ENCODE measurements at regions not wholly inside any gene's neighbourhood (a gene's known extent, or its start where the extent isn't known, plus 50 kb on each side); places are given as distances from the start of the nearest gene placed in this dataset.

- TF ChIP-seq POLR2A (IDR thresholded peaks at IDR 0.05; ENCODE audit: low read length) = no peak
- no peak for TF ChIP-seq CTCF (IDR thresholded peaks at IDR 0.05)
- no peak for TF ChIP-seq MAFK (IDR thresholded peaks at IDR 0.05; ENCODE audit: partially characterized antibody)
- TF ChIP-seq JUN (IDR thresholded peaks at IDR 0.05) = no peak
- TF ChIP-seq, protein P1, sequence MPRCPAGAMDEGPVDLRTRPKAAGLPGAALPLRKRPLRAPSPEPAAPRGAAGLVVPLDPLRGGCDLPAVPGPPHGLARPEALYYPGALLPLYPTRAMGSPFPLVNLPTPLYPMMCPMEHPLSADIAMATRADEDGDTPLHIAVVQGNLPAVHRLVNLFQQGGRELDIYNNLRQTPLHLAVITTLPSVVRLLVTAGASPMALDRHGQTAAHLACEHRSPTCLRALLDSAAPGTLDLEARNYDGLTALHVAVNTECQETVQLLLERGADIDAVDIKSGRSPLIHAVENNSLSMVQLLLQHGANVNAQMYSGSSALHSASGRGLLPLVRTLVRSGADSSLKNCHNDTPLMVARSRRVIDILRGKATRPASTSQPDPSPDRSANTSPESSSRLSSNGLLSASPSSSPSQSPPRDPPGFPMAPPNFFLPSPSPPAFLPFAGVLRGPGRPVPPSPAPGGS (IDR thresholded peaks at IDR 0.05) = no peak
- TF ChIP-seq JUNB (IDR thresholded peaks at IDR 0.05) = no peak
- TF ChIP-seq, protein P2, sequence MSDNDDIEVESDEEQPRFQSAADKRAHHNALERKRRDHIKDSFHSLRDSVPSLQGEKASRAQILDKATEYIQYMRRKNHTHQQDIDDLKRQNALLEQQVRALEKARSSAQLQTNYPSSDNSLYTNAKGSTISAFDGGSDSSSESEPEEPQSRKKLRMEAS (IDR thresholded peaks at IDR 0.05) = no peak
- TF ChIP-seq FOSL2 (IDR thresholded peaks at IDR 0.05) = no peak
- no peak for TF ChIP-seq FOSL2 (CRISPR knock-in tag; IDR thresholded peaks at IDR 0.05)
- TF ChIP-seq POLR2AphosphoS2 (conservative IDR thresholded peaks at IDR 0.05; ENCODE audit: low read length) = no peak
- no peak for TF ChIP-seq KDM5A (IDR thresholded peaks at IDR 0.05)
- TF ChIP-seq RAD21 (conservative IDR thresholded peaks at IDR 0.05 in 1 of 2, IDR thresholded peaks at IDR 0.05 in 1 of 2) = no peak
- TF ChIP-seq REST (IDR thresholded peaks at IDR 0.05) = no peak
- no peak for TF ChIP-seq PBX3 (IDR thresholded peaks at IDR 0.05)
Measured at GRCh38 chr1:29685387-29685786, 449.1 kb downstream of the PTPRU start.
